Ascending aorta (tissue), 2 donors: ENCODE measurements at regions not wholly inside any gene's neighbourhood (a gene's known extent, or its start where the extent isn't known, plus 50 kb on each side); places are given as distances from the start of the nearest gene placed in this dataset.

Source experiments
- DNase-seq, 2 donors: peaks; one replicate each; pipeline ENCODE4 v3.0.0-alpha.2; 2019; ENCODE audit warnings: low spot score in 2 of 2
- H3K27ac ChIP-seq, 2 donors: fragments of 200-600 bp; sonication (generic); one replicate each; pipeline ENCODE4 v1.5.1; 2016 to 2017; ENCODE audit warnings: mild to moderate bottlenecking in 1 of 2
- H3K27me3 ChIP-seq: fragments of 200-600 bp; sonication (generic); one replicate; pipeline ENCODE4 v1.5.1; 2017
- H3K36me3 ChIP-seq, 2 donors: fragments of 200-600 bp; sonication (generic); one replicate each; pipeline ENCODE4 v1.5.1; 2016
- H3K4me1 ChIP-seq, 2 donors: fragments of 200-600 bp; sonication (generic); one replicate each; pipeline ENCODE4 v1.5.1; 2016 to 2017; ENCODE audit warnings: mild to moderate bottlenecking in 1 of 2
- H3K4me3 ChIP-seq, 2 donors: fragments of 200-600 bp; sonication (generic); one replicate each; pipeline ENCODE4 v1.5.1; 2016 to 2017; ENCODE audit warnings: mild to moderate bottlenecking in 1 of 2
- H3K9me3 ChIP-seq, 2 donors: fragments of 200-600 bp; sonication (generic); one replicate each; pipeline ENCODE4 v1.5.1; 2016
- intact Hi-C: fragments of 100-400 bp; cut with DNase I; formaldehyde crosslinking; loops from one replicate; pipeline ENCODE4 v1.15.1; 2023
- TF ChIP-seq, protein P1 (sequence below), 3 experiments: fragments of 200-600 bp in 2 of 3; fragments of 450-650 bp in 1 of 3; sonication (generic) in 2 of 3; IDR thresholded peaks; one replicate each; pipeline ENCODE4 v1.5.1; 2016 to 2019; ENCODE audit warnings: antibody characterized with exemption in 3 of 3, mild to moderate bottlenecking in 1 of 3, moderate library complexity in 1 of 3

DNA sequence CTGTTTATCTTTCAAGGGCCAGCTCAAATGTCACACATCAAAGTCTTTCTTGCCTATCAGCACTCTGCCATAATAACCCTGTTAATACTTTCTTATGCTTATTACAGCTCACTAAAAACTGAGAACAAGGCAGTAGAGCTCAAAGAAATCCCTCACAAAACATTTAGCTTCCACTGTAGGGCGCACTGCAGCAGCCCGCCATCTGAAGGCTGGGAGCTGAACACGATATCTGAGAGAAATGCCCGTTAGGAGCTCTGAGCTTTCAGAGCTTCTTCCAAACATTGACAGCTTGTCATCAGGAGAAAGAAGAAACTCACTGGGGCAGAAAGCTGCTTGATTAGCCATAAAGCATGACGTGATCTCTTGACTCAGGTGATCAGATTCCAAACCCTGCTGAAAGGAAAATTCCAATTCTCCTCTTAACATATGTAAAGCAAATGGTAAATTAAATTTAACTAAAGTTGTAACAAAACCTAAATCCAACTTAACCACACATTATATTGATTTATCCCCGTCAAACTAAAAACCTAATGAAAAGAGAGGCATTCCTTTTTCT is 175.7 kb downstream of the C12orf50 start:
- no peaks in the 10 kb centered on the region for H3K36me3 ChIP-seq
- no peak overlapping the region for H3K27ac ChIP-seq
- intact Hi-C loops, result no loop called here
- no peak overlapping the region for H3K4me3 ChIP-seq
- H3K4me1 ChIP-seq, result no peaks in the 10 kb centered on the region
- no peak for DNase-seq
- no peaks in the 10 kb centered on the region for H3K27me3 ChIP-seq
- no peaks in the 10 kb centered on the region for H3K9me3 ChIP-seq
- TF ChIP-seq, protein P1, sequence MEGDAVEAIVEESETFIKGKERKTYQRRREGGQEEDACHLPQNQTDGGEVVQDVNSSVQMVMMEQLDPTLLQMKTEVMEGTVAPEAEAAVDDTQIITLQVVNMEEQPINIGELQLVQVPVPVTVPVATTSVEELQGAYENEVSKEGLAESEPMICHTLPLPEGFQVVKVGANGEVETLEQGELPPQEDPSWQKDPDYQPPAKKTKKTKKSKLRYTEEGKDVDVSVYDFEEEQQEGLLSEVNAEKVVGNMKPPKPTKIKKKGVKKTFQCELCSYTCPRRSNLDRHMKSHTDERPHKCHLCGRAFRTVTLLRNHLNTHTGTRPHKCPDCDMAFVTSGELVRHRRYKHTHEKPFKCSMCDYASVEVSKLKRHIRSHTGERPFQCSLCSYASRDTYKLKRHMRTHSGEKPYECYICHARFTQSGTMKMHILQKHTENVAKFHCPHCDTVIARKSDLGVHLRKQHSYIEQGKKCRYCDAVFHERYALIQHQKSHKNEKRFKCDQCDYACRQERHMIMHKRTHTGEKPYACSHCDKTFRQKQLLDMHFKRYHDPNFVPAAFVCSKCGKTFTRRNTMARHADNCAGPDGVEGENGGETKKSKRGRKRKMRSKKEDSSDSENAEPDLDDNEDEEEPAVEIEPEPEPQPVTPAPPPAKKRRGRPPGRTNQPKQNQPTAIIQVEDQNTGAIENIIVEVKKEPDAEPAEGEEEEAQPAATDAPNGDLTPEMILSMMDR (IDR thresholded peaks at IDR 0.05), result no peak

GRCh38 chr12:87849074-87849473 is 180.1 kb downstream of the C12orf50 start:
- Histone ChIP-seq H3K36me3 (no peaks in the 10 kb centered on the region), H3K4me3 (no peak overlapping the region), H3K9me3 (no peaks in the 10 kb centered on the region), H3K27ac (no peak overlapping the region), H3K4me1 (no peaks in the 10 kb centered on the region), H3K27me3 (no peaks in the 10 kb centered on the region)
- TF ChIP-seq, protein P1 (IDR thresholded peaks at IDR 0.05), result no peak
- DNase-seq, result no peak
- intact Hi-C loops, result loop anchor here (10.0 kb wide), 1 partner anchor 1924 kb away; no protein-coding TSS in a partner anchor

DNA sequence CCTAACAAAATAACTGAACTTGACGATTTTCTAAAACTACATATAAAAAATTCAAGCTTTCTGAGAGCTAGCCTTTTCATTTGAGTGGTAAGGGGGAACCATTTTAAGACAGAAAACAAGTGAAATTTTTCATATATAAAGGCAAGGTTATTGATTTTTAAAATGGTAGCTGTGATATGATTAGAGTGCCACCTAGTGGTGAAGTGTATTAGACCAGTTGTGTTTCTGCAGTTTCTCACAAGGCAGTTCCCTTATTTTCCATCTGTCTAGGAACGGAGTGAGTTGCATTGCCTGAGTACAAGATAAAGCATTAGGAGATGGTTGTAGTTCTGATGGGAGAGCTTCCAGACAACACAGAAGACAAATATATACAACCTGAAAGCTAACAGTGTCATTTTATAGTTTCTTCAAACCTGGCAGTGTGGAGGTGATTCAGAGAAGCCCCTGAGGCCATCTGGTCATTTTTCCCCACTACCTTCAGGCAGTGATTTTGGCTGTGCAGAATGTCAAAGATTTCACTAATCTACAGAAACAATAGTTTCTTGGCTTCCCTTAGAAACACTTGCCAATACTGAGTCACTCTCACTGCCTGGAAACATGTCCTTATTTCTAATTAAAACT is 180.8 kb downstream of the C12orf50 start:
- Histone ChIP-seq H3K4me1 (no peaks in the 10 kb centered on the region), H3K27ac (no peak overlapping the region), H3K36me3 (no peaks in the 10 kb centered on the region), H3K27me3 (no peaks in the 10 kb centered on the region), H3K4me3 (no peak overlapping the region), H3K9me3 (no peaks in the 10 kb centered on the region)
- no peak for DNase-seq
- intact Hi-C loops, result loop anchor here (10.0 kb wide), 1 partner anchor 1924 kb away; no protein-coding TSS in a partner anchor
- TF ChIP-seq, protein P1 (IDR thresholded peaks at IDR 0.05), result peak; percentile 32 to 88 (median 78)

DNA sequence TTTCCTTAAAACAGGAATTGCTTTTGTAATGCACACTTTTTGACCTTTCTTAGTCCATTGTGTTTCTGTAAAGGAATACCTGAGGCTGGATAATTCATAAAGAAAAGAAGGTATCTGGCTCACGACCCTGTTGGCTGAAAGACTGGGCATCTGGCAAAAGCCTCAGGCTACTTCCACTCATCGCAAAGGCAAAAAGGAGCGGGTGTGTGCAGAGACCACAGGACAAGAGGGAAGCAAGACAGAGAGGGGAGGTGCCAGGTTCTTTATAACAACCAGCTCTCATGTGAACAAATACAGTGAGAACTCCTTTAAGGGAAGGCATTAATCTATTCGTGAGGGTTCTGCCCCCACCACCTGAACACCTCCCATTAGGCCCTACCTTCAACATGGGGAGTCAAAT is 182.1 kb downstream of the C12orf50 start:
- no peaks in the 10 kb centered on the region for H3K4me1 ChIP-seq
- DNase-seq, result no peak
- intact Hi-C loops, result loop anchor here (10.0 kb wide), 1 partner anchor 1922 kb away; no protein-coding TSS in a partner anchor

DNA sequence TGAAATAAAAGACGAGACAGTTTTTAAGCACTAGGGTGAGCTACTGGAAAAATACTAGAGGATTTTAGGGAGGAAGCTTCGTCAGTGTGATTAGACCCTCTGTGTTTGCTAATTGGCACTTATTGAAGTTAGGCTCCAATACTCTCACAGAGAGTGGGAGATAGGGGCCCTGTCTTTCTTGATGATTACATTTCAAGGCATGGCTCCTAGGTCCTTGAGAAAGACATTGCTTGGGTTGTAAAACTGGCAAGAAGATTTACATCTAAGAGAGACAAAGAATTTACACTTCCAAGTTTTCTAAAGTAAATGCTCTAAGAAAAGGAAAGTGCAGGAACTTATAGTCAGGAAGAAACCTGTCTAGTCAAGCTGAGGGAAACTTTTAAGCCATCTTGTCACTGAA is 183.2 kb downstream of the C12orf50 start:
- no peak for DNase-seq
- H3K9me3 ChIP-seq, result no peaks in the 10 kb centered on the region
- TF ChIP-seq, protein P1 (IDR thresholded peaks at IDR 0.05), result no peak
- no peak overlapping the region for H3K27ac ChIP-seq
- H3K4me3 ChIP-seq, result no peak overlapping the region
- H3K36me3 ChIP-seq, result no peaks in the 10 kb centered on the region
- no peaks in the 10 kb centered on the region for H3K4me1 ChIP-seq
- H3K27me3 ChIP-seq, result no peaks in the 10 kb centered on the region
- intact Hi-C loops, result loop anchor here (10.0 kb wide), 1 partner anchor 1921 kb away; no protein-coding TSS in a partner anchor

More for the DNA sequence above, 182.1 kb downstream of the C12orf50 start:
- Histone ChIP-seq H3K27me3 (no peaks in the 10 kb centered on the region), H3K9me3 (no peaks in the 10 kb centered on the region), H3K27ac (no peak overlapping the region), H3K36me3 (no peaks in the 10 kb centered on the region), H3K4me3 (no peak overlapping the region)
- TF ChIP-seq, protein P1 (IDR thresholded peaks at IDR 0.05), result no peak
